Mesothelial cell of epicardium (in vitro differentiated cells): ENCODE measurements at regions not wholly inside any gene's neighbourhood (a gene's known extent, or its start where the extent isn't known, plus 50 kb on each side); places are given as distances from the start of the nearest gene placed in this dataset.

Experiments used
- DNase-seq, 2 experiments: peaks; one replicate each; pipeline ENCODE4 v3.0.0; 2021; ENCODE audit warnings: low spot score in 2 of 2; ENCODE audit not compliant: unreplicated experiment in 2 of 2
- H3K27ac Mint-ChIP-seq: 2 replicates; pipeline ENCODE4 v1.8.0; 2021; ENCODE audit warnings: mixed read lengths
- H3K27me3 Mint-ChIP-seq: 2 replicates; pipeline ENCODE4 v1.8.0; 2021; ENCODE audit warnings: low read depth, mixed read lengths
- H3K36me3 Mint-ChIP-seq: 2 replicates; pipeline ENCODE4 v1.8.0; 2021; ENCODE audit warnings: mixed read lengths
- H3K4me1 Mint-ChIP-seq: 2 replicates; pipeline ENCODE4 v1.8.0; 2021; ENCODE audit warnings: mixed read lengths
- H3K4me3 Mint-ChIP-seq: 2 replicates; pipeline ENCODE4 v1.8.0; 2021; ENCODE audit warnings: mild to moderate bottlenecking, moderate library complexity, mixed read lengths
- H3K9me3 Mint-ChIP-seq: 2 replicates; pipeline ENCODE4 v1.8.0; 2021; ENCODE audit warnings: mixed read lengths
- CTCF ChIP-seq: fragments of 200-600 bp; sonication (generic); IDR thresholded peaks from one replicate; pipeline ENCODE4 v1.5.0; 2021; ENCODE audit warnings: antibody characterized with exemption; ENCODE audit not compliant: unreplicated experiment

DNA sequence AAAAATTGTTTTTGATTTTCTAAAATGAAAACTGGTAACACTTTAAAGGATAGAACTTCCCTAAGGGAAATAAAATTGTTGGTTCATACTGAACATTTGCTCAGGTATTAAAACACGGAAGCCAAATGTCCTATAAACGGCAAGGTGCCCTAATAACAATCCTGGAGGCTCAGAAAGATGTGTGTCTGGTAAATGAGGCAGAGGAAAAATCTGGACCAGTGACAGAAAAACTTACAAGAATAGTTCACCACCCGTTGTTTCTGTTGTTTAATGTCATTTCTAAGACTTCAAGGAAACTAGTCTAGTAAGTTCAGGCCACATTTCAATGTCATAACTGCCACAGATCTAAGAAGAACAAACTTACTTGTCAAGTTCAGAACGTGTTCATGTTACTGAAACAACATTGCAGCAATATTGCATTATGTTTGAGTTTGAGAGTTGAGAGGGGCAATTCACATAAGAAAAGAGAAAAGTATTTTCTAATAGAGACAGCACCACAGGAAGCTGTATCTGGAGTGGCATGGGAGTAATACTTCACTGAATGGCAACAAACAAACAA, 476.6 kb downstream of the GRXCR1 start:
- Mint-ChIP-seq H3K27me3 (no peaks in the 10 kb centered on the region), H3K4me3 (no peak overlapping the region), H3K36me3 (no peaks in the 10 kb centered on the region), H3K4me1 (peaks cover 3% of the 10 kb centered on the region), H3K27ac (no peak overlapping the region), H3K9me3 (no peaks in the 10 kb centered on the region)
- no peak for TF ChIP-seq CTCF
- DNase-seq, result no peak

DNA sequence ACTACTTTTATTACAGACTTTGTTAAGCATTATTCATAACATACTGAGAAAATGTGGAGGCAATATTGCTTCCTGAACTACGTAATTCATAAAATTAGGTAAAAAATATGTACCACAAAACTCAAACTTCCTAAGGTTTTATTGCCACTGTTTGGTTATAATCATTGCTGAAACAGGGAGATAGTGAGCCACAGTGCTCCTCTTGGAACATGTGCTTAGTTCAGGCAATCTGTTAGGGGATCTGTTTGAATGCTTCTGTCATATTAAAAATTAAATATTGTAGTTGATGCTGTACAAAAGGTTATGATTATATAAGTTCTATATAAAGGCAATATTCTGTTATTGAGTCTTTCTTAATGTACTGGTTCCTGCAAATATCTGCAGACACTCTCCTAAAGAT, 480.7 kb downstream of the GRXCR1 start:
- no peak for TF ChIP-seq CTCF
- Mint-ChIP-seq H3K4me1 (peaks cover 3% of the 10 kb centered on the region), H3K27me3 (no peaks in the 10 kb centered on the region), H3K27ac (no peak overlapping the region), H3K9me3 (no peaks in the 10 kb centered on the region), H3K4me3 (no peak overlapping the region), H3K36me3 (no peaks in the 10 kb centered on the region)
- no peak for DNase-seq

DNA sequence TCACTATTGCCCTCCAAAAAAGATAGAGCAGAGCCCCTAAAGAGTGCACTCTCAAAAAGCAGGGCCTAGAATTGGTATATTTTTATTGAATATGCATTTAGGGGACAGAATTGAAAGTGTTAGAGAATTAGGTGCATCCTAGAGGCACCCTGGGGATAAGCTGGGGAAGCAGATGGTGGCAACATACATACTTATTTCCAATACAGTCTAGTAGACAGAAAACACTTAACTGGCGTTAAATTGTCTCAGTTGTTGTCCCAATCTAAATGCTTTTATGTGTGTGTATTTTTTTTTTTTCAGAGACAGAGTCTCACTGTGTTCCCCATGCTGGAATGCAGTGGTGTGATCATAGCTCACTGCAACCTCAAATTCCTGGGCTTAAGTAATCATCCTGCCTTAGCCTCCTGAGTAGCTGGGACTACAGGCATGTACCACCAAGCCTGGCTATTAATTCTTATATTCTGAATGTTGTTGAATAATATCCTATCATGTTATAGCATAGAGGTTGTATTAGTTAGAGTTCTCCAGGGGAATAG, 481.8 kb downstream of the GRXCR1 start:
- Mint-ChIP-seq H3K27ac (no peak overlapping the region), H3K4me1 (peaks cover 1% of the 10 kb centered on the region), H3K27me3 (no peaks in the 10 kb centered on the region), H3K4me3 (no peak overlapping the region), H3K9me3 (no peaks in the 10 kb centered on the region), H3K36me3 (no peaks in the 10 kb centered on the region)
- no peak for DNase-seq
- no peak for TF ChIP-seq CTCF

GRCh38 chr4:43379016-43379415, 486.5 kb downstream of the GRXCR1 start:
- TF ChIP-seq CTCF, result no peak
- Mint-ChIP-seq H3K4me1 (no peaks in the 10 kb centered on the region), H3K27me3 (no peaks in the 10 kb centered on the region), H3K9me3 (no peaks in the 10 kb centered on the region), H3K36me3 (no peaks in the 10 kb centered on the region), H3K27ac (no peak overlapping the region), H3K4me3 (no peak overlapping the region)
- no peak for DNase-seq

GRCh38 chr4:43380093-43380492, 487.6 kb downstream of the GRXCR1 start:
- no peak overlapping the region for H3K27ac Mint-ChIP-seq

More at GRCh38 chr4:43380093-43380492, 487.6 kb downstream of the GRXCR1 start:
- DNase-seq, result no peak
- TF ChIP-seq CTCF, result no peak
- Mint-ChIP-seq H3K27me3 (no peaks in the 10 kb centered on the region), H3K36me3 (no peaks in the 10 kb centered on the region), H3K4me3 (no peak overlapping the region), H3K9me3 (no peaks in the 10 kb centered on the region), H3K4me1 (no peaks in the 10 kb centered on the region)
